ENCODE measurements at regions not wholly inside any gene's neighbourhood (a gene's known extent, or its start where the extent isn't known, plus 50 kb on each side); places are given as distances from the start of the nearest gene placed in this dataset.

- TF ChIP-seq EZH2 (IDR thresholded peaks at IDR 0.05; ENCODE audit: low read length, unreplicated experiment) (no peak), CTCF (conservative IDR thresholded peaks at IDR 0.05; ENCODE audit: low read depth, low read length) (no peak), EZH2phosphoT487 (IDR thresholded peaks at IDR 0.05; ENCODE audit: borderline replicate concordance, low read length) (no peak)
Measured at GRCh38 chr17:77555741-77556291, 402.7 kb upstream of the TNRC6C start.

Data from PC-3 (cell line).